ENCODE measurements at regions not wholly inside any gene's neighbourhood (a gene's known extent, or its start where the extent isn't known, plus 50 kb on each side); places are given as distances from the start of the nearest gene placed in this dataset.

- TF ChIP-seq, protein P1, sequence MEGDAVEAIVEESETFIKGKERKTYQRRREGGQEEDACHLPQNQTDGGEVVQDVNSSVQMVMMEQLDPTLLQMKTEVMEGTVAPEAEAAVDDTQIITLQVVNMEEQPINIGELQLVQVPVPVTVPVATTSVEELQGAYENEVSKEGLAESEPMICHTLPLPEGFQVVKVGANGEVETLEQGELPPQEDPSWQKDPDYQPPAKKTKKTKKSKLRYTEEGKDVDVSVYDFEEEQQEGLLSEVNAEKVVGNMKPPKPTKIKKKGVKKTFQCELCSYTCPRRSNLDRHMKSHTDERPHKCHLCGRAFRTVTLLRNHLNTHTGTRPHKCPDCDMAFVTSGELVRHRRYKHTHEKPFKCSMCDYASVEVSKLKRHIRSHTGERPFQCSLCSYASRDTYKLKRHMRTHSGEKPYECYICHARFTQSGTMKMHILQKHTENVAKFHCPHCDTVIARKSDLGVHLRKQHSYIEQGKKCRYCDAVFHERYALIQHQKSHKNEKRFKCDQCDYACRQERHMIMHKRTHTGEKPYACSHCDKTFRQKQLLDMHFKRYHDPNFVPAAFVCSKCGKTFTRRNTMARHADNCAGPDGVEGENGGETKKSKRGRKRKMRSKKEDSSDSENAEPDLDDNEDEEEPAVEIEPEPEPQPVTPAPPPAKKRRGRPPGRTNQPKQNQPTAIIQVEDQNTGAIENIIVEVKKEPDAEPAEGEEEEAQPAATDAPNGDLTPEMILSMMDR (IDR thresholded peaks at IDR 0.05 in 8 of 11, conservative IDR thresholded peaks at IDR 0.05 in 3 of 11) = no peak
- TF ChIP-seq POLR2A (IDR thresholded peaks at IDR 0.05) (no peak), POLR2AphosphoS5 (IDR thresholded peaks at IDR 0.05) (no peak)
Observed at GRCh38 chr21:35504277-35504676, 455.2 kb upstream of the RUNX1 start.

Measured in spleen (tissue), 7 donors.